C1 segment of cervical spinal cord (tissue), 14 donors: ENCODE measurements at regions not wholly inside any gene's neighbourhood (a gene's known extent, or its start where the extent isn't known, plus 50 kb on each side); places are given as distances from the start of the nearest gene placed in this dataset.
A peak's percentile ranks its signal among the peaks of the same experiment; 100 is the strongest.
"Not testable (repeated sequence)": the region's sequence is repeated elsewhere in the genome, so short reads cannot be mapped to it uniquely, and the experiment has no call there.

Experiments
- DNase-seq, 14 donors: peaks; one replicate each; lab custom pipeline; 2025; lab: John Stamatoyannopoulos, UW

GRCh38 chr10:25865267-25865666 is 68.8 kb upstream of the MYO3A start:
- DNase-seq: no peak

- no peak for DNase-seq
These were observed 66.7 kb upstream of the MYO3A start for GRCh38 chr10:25867321-25867720.

GRCh38 chr10:25869067-25869591 is 64.9 kb upstream of the MYO3A start:
- DNase-seq: no peak

GRCh38 chr10:25869609-25870008 is 64.4 kb upstream of the MYO3A start:
- no peak for DNase-seq

GRCh38 chr10:25874402-25874801 is 59.6 kb upstream of the MYO3A start:
- not testable (repeated sequence) for DNase-seq

GRCh38 chr10:25875556-25876165 is 58.4 kb upstream of the MYO3A start:
- peak in 10 of 14 donors; percentile 3 to 64 (median 24) for DNase-seq

GRCh38 chr10:25877296-25877695 is 56.7 kb upstream of the MYO3A start:
- no peak for DNase-seq
